ENCODE measurements at regions not wholly inside any gene's neighbourhood (a gene's known extent, or its start where the extent isn't known, plus 50 kb on each side); places are given as distances from the start of the nearest gene placed in this dataset.
"Not testable (repeated sequence)": the region's sequence is repeated elsewhere in the genome, so short reads cannot be mapped to it uniquely, and the experiment has no call there.

DNA sequence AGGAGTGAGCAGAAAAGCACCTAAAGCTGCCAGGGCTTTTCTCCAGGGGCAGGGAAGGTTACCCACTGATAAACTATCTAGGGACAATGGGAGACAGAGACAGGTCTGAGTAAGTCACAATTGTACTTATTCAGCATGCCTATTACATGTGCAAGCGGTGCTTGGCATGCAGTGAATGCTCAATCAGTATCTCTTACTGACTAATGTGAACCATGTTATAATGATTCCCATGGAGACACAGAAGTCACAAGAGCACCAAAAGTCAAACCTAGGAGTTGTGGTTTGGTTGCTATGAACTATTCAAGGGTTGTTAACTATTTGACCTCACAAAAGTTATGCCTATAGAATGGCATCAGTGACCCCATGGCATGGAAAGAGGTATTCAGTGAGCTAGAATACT is 50.0 kb upstream of the RASGRP1 start:
- DNase-seq (ENCODE audit: extremely low read depth, low read depth, low spot score), result no peak

GRCh38 chr15:38617831-38618230 is 53.2 kb upstream of the RASGRP1 start:
- no peak for DNase-seq (ENCODE audit: extremely low read depth, low read depth, low spot score)

DNA sequence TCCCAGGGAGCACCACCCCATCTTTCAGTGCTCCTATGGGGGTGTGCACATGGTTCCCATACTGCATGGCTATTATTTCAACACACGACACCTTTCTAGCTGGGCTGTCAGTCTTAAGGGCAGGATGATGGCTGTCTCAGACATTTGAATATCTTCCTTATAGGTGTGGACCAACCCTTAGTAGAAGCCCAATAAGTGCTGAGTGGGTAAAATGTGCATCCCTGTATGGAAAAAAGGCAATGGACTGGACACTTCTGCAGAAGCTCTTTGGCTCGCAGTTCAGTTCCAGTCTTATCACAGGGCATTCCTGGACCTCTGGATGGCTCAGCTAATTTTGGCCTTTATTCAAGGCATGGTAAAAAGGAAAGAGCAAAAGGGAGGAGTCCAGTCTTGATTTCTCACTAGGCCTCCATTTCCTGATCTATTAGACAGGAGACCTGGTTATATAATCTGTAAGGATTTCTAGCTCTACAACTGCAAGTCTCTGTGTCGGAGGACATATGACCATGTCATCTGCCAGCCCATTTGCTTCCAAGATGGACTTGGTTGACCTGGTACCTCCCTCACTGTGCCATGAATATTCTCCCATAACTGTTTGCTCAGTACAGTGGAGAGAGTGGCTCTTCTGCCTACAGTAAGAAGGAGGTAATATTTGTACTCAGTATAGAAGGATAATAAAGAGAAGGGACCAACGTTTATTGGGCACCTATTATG is 53.8 kb upstream of the RASGRP1 start:
- no peak for DNase-seq (ENCODE audit: extremely low read depth, low read depth, low spot score)

- no peak for DNase-seq (ENCODE audit: extremely low read depth, low read depth, low spot score)
Observed at GRCh38 chr15:38620098-38620497, 55.5 kb upstream of the RASGRP1 start.

DNA sequence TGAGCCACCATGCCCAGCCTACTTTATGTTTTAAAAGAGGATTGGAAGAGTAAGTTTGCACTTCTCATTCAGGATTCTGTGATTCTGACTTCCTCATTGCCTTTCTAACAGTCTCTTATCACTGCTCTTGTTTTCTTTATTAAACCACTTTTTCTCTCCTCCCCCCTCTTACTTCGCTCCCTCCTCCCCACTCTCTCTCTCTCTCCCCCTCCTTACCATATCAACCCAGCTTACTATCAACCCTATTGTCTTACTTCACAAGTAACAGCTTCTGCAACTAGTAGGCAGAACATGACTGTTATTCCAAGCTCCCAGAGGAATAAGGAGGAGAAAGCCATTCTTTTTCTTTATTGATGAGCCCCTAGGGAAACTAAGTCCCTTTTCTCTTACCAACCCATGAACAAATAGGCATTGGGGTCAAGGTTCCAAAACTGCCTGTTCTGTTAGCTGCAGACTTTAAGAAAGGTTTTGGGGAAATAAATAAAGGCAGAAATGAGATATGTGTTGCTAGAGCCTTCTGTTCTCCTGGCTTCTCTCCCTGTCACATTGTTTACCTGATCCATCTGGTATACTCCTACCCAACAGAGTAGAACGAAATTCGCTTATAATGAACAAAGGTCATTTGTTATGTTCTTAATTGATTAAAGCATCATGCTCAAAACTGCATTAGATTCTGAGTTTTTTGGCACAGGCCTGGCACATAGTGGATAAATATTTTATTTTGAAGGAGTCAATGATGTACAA is 56.4 kb upstream of the RASGRP1 start:
- no peak for DNase-seq (ENCODE audit: extremely low read depth, low read depth, low spot score)

- DNase-seq (ENCODE audit: extremely low read depth, low read depth, low spot score), result no peak
Observed at GRCh38 chr15:38622304-38622703, 57.7 kb upstream of the RASGRP1 start.

- DNase-seq (ENCODE audit: extremely low read depth, low read depth, low spot score), result no peak
Observed at GRCh38 chr15:38622908-38623307, 58.3 kb upstream of the RASGRP1 start.

DNA sequence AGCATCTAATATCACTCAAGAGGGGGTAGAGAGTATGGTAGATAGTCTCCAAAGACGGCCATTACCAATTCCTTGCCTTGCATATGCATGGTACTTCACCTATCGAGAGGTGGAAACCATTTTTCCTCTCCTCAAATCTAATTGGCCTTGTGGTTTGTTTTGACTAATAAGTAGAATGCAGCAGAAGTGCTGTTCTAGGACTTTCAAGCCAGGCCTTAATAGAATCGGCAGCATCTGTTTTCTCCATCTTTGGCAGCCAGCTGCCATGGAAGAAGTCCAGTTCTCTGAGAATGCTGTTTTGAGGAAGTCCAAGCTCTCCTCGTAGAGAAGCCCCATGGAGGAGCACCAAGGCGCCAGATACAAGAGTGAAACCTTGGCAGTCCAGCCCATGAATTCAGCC is 59.1 kb upstream of the RASGRP1 start:
- DNase-seq (ENCODE audit: extremely low read depth, low read depth, low spot score), result no peak

DNA sequence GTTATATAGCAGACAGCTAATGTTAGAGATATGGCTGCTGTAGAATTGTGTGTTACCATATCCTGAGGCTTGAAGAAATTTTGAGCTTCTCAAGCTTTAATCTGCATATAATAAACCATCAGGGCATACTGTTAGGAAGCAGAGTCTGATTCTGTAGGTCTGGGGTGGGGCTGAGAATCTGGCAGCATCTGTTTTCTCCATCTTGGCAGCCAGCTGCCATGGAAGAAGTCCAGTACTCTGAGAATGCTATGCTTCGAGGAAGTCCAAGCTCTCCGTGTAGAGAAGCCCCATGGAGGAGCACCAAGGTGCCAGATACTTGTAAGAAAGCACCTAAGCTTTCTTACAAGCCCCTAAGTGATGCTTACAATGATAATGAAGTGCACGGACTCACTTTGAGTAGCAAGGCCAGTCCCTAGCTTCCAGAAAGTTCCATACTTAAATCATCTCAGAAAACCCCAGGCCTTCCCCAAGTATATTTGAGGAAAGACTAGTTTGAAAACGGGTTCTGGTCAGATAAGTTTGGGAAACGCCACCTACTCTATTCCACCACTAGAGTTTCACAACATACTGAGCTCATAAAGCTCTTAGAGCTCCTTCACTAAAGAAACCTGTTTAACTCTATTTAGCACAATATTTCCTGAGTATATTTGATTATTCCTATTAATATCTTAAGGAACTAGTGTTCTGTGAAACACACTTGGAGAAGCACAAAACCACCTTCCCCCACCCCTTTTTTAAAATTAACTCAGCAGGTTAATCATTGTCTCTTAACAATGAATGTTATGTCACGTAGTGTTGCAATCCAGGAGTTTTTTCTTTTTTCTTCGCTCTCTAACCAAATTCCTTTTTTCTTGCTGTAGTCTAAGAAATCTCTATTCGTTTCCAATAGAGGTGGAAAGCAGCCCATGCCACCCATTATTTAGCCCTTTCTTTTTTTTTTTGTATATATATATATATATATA is 59.9 kb upstream of the RASGRP1 start:
- DNase-seq (ENCODE audit: extremely low read depth, low read depth, low spot score), result no peak

DNA sequence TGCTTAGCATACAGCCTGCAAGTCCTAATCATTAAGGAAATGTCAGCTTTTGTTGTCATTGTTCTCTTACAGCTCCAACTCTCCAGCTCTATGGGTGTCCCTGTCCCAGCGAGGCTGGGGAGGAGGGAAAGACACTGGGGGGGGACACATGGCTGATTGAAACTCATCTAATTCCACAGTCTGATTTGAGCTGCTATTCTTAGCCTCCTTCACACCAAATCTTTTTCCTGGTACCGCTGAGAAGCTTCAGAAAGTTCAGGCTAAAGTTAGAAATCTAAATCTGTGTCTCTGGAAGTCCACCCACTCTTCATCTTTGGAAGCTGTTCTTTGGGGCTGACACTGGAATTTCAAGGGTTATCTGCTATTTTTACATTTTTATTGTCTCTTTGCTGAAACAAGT is 61.3 kb upstream of the RASGRP1 start:
- DNase-seq (ENCODE audit: extremely low read depth, low read depth, low spot score), result no peak

GRCh38 chr15:38626443-38627050 is 61.9 kb upstream of the RASGRP1 start:
- no peak for DNase-seq (ENCODE audit: extremely low read depth, low read depth, low spot score)

- no peak for DNase-seq (ENCODE audit: extremely low read depth, low read depth, low spot score)
Observed at GRCh38 chr15:38627689-38628277, 63.2 kb upstream of the RASGRP1 start.

DNA sequence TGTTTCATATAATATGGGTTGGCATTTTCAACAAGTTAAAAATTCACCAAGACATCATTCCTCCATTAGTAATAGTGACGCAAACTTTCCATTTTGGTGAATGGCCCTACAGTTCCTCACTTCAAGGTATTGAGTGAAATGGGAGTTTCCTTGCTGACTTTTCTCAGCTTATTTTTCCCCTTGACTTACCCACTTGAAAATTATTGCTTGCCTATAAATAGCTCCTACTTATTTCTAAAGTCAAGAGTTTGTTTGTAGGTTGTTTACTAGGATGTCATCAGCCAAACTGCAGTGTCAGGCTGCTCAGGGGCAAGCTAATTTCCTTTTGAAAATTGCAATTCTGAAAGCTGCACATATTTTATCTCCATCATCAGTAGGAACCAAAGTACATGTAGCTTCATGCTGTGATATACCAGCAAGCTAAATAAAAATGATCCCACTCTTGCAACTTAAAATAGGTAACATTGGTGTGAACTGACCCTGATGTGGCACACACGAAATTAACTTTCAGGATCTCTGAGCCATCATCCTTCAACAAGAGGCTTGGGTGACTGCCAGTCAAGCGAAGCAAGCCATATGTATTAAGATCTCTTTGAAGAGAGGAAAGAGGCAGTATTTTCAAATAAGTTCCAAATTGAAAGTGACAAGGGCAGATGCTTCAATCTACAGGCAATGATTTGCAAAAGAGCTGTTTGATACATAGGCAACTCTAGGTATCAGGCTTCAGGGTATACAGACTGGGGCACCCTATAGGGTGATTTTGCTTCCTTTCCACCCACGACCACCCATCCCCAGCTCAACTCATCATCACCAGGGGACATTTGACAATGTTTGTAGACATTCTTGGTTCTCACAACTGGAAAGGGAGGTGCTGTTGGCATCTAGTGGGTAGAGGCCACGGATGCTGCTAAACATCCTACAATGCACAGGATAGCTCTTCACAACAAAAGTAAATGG is 66.8 kb upstream of the RASGRP1 start:
- no peak for DNase-seq (ENCODE audit: extremely low read depth, low read depth, low spot score)

DNA sequence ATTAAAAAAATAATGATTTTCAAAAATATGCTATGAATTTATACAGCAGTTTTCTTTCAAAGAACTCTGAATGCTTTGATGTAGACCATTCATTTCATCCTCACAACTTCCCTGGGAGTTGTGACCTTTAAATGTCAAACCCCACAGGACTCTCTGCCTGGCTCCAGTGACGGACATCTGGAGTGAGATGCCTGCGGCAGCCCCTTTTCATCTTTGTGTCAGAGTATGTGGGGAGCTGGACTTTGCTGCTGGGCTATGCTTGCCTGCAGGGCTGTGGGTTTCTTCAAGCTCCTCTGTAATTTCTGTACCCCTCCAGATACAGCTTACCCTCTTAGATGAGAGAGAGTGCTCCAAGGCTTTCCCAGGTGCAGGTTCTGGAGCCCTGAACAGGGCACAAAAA is 70.6 kb upstream of the RASGRP1 start:
- no peak for DNase-seq (ENCODE audit: extremely low read depth, low read depth, low spot score)

- no peak for DNase-seq (ENCODE audit: extremely low read depth, low read depth, low spot score)
Observed at GRCh38 chr15:38636597-38636996, 72.0 kb upstream of the RASGRP1 start.

GRCh38 chr15:38638126-38638525 is 73.5 kb upstream of the RASGRP1 start:
- DNase-seq (ENCODE audit: extremely low read depth, low read depth, low spot score), result no peak

DNA sequence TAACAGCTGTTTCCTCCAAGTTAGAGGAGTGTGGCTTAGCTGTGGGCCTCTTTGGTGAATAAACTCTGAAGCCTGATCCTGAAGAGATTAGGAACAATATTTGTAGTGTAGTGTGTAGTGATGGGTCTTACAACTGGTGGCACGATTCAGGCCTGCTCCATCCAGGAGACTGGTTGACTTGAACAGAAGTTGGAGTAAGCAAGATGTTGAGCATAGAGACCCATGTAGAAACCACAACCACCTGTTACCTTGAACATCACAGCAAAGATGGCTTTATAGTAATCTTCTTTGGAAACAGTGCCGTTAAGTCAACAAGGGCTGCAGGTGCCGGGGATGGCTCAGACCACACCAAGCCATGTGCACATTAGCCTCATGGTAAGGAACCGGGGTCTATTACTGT is 74.2 kb upstream of the RASGRP1 start:
- no peak for DNase-seq (ENCODE audit: extremely low read depth, low read depth, low spot score)

DNA sequence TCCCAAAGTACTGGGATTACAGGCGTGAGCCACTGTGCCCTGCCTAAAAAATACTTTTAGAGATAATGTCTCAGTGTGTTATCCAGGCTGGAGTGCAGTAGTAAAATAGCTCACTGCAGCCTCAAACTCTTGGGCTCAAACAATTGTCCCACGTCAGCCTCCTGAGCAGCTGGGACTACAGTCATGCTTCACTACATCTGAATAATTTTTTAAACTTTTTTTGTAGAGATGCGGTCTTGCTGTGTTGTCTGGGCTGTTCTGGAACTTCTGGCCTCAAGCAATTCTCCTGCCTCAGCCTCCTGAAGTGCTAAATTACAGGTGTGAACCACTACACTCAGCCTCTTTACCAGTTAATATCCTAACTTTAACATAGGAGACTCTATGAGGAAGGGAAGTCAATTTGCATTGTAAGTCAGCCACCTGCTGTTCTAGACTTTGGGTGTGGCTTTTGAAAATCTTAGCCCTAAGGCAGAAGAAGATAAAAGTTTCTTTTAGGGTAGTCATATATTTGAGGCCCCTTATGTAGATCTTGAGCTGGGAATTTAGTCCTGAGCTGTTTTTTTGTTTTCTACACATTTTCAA is 78.2 kb upstream of the RASGRP1 start:
- DNase-seq (ENCODE audit: extremely low read depth, low read depth, low spot score), result no peak

- not testable (repeated sequence) for DNase-seq (ENCODE audit: extremely low read depth, low read depth, low spot score)
Observed at GRCh38 chr15:38644353-38644752, 79.7 kb upstream of the RASGRP1 start.
